ENCODE measurements at regions not wholly inside any gene's neighbourhood (a gene's known extent, or its start where the extent isn't known, plus 50 kb on each side); places are given as distances from the start of the nearest gene placed in this dataset.

GRCh38 chr9:87283585-87283984 is 214.1 kb upstream of the DAPK1 start:
- no peak overlapping the region for H3K9ac ChIP-seq (ENCODE audit: extremely low read depth, insufficient read length, low read length)
- H2AK5ac ChIP-seq (ENCODE audit: insufficient read length, low read length) = no peak overlapping the region
- no peaks in the 10 kb centered on the region for H3K79me1 ChIP-seq (ENCODE audit: insufficient read depth, low read depth, low read length, poor library complexity, severe bottlenecking)
- H2BK120ac ChIP-seq (ENCODE audit: low read depth, low read length, poor library complexity, severe bottlenecking) = no peak overlapping the region
- TF ChIP-seq, protein P1, sequence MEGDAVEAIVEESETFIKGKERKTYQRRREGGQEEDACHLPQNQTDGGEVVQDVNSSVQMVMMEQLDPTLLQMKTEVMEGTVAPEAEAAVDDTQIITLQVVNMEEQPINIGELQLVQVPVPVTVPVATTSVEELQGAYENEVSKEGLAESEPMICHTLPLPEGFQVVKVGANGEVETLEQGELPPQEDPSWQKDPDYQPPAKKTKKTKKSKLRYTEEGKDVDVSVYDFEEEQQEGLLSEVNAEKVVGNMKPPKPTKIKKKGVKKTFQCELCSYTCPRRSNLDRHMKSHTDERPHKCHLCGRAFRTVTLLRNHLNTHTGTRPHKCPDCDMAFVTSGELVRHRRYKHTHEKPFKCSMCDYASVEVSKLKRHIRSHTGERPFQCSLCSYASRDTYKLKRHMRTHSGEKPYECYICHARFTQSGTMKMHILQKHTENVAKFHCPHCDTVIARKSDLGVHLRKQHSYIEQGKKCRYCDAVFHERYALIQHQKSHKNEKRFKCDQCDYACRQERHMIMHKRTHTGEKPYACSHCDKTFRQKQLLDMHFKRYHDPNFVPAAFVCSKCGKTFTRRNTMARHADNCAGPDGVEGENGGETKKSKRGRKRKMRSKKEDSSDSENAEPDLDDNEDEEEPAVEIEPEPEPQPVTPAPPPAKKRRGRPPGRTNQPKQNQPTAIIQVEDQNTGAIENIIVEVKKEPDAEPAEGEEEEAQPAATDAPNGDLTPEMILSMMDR (conservative IDR thresholded peaks at IDR 0.05) = no peak
- no peak overlapping the region for H3K4me2 ChIP-seq (ENCODE audit: insufficient read depth, insufficient read length, low read length)
- no peak overlapping the region for H2AFZ ChIP-seq (ENCODE audit: low read length)
- H3K23me2 ChIP-seq (ENCODE audit: insufficient read length, low read depth, low read length, poor library complexity, severe bottlenecking) = no peaks in the 10 kb centered on the region
- no peaks in the 10 kb centered on the region; the same call in 1 of the 2 replicates for H3K27me3 Mint-ChIP-seq (ENCODE audit: low read depth)
- H2BK12ac ChIP-seq (ENCODE audit: insufficient read length, low read depth, low read length) = no peak overlapping the region
- H3K14ac ChIP-seq (ENCODE audit: insufficient read depth, low read length) = no peak overlapping the region
- H3K4me3 Mint-ChIP-seq = no peak overlapping the region
- H3K36me3 Mint-ChIP-seq (ENCODE audit: insufficient read depth in 1 of 3, low read depth in 3 of 3) = no peaks in the 10 kb centered on the region
- H2BK20ac ChIP-seq (ENCODE audit: low read depth, low read length, poor library complexity, severe bottlenecking) = no peak overlapping the region
- H2BK5ac ChIP-seq (ENCODE audit: insufficient read length, low read length) = no peak overlapping the region
- no peak overlapping the region for H2BK15ac ChIP-seq (ENCODE audit: low read depth, low read length)
- no peak overlapping the region for H3K18ac ChIP-seq (ENCODE audit: insufficient read length, low read depth, low read length)
- DNase-seq = no peak
- no peak overlapping the region for H4K5ac ChIP-seq (ENCODE audit: insufficient read length, low read depth, low read length)
- no peak overlapping the region for H3K23ac ChIP-seq (ENCODE audit: insufficient read length, low read depth, low read length)
- H3K4ac ChIP-seq (ENCODE audit: low read depth, low read length) = no peak overlapping the region
- H4K20me1 ChIP-seq (ENCODE audit: control insufficient read depth, insufficient read depth, insufficient read length) = no peaks in the 10 kb centered on the region
- no peaks in the 10 kb centered on the region for H3K4me1 ChIP-seq (ENCODE audit: insufficient read depth, low read length)
- no peaks in the 10 kb centered on the region; a peak in 1 of 4 replicates for H3K4me1 Mint-ChIP-seq
- H3K9me3 ChIP-seq (ENCODE audit: control insufficient read depth, low read depth, low read length) = no peaks in the 10 kb centered on the region
- WGBS (ENCODE audit: extremely low coverage, insufficient read length, low lambda C conversion rate) = no CpG with 5 or more reads among the region's 4 CpGs
- no peak overlapping the region for H4K91ac ChIP-seq (ENCODE audit: insufficient read length, low read depth, low read length)
- H3K79me2 ChIP-seq (ENCODE audit: insufficient read depth, low read length) = no peaks in the 10 kb centered on the region
- no peak overlapping the region for H3K27ac ChIP-seq (ENCODE audit: insufficient read length, low read depth, low read length)
- no peak overlapping the region for H3T11ph ChIP-seq (ENCODE audit: low read length)
- H3K56ac ChIP-seq (ENCODE audit: insufficient read length, low read depth, low read length) = no peak overlapping the region
- no peaks in the 10 kb centered on the region for H3K27me3 ChIP-seq (ENCODE audit: insufficient read depth, low read length)
- no peak overlapping the region for H4K8ac ChIP-seq (replicated peaks; ENCODE audit: insufficient read length, low read depth, low read length)
- no peaks in the 10 kb centered on the region for H3K9me3 Mint-ChIP-seq
- H3K27ac Mint-ChIP-seq = no peak overlapping the region
